GM12891 (cell line): ENCODE measurements at regions not wholly inside any gene's neighbourhood (a gene's known extent, or its start where the extent isn't known, plus 50 kb on each side); places are given as distances from the start of the nearest gene placed in this dataset.

Source experiments
- PAX5 ChIP-seq: IDR thresholded peaks from 2 replicates; pipeline ENCODE4 v1.6.1; 2011; ENCODE audit warnings: low read length, moderate library complexity, mild to moderate bottlenecking; ENCODE audit not compliant: insufficient read depth, severe bottlenecking
- POLR2A ChIP-seq: IDR thresholded peaks from 2 replicates; pipeline ENCODE4 v1.6.1; 2011; ENCODE audit warnings: low read depth, low read length, control low read depth
- POLR2AphosphoS5 ChIP-seq: IDR thresholded peaks from 2 replicates; pipeline ENCODE4 v1.6.1; 2011; ENCODE audit warnings: low read depth, low read length, control low read depth
- SPI1 ChIP-seq: IDR thresholded peaks from 2 replicates; pipeline ENCODE4 v1.6.1; 2011; ENCODE audit warnings: low read depth, low read length, control low read depth
- TAF1 ChIP-seq: IDR thresholded peaks from 2 replicates; pipeline ENCODE4 v1.6.1; 2011; ENCODE audit warnings: low read depth, low read length, control low read depth

DNA sequence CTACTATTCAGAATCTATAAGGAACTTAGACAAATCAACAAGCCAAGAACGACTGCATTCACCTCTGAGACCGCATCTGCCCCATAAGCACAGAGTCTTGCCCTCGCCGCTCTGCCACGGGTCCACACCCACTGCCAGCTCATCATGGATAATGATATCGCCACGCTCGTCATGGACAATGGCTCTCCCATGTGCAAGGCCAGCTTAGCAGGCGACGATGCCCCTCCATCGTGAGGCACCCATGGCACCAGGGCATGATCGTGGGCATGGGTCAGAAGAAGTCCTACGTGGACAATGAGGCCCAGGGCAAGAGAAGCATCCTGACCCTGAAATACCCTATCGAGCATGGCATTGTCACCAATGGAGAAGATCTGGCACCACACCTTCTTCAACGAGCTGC, 92.1 kb upstream of the FXR1 start:
- TF ChIP-seq TAF1 (no peak), POLR2AphosphoS5 (no peak), POLR2A (no peak), PAX5 (no peak), SPI1 (no peak)
